WI38 (cell line): ENCODE measurements at regions not wholly inside any gene's neighbourhood (a gene's known extent, or its start where the extent isn't known, plus 50 kb on each side); places are given as distances from the start of the nearest gene placed in this dataset.

Experiments used
- H3K4me3 ChIP-seq: 2 replicates; pipeline ENCODE4 v1.5.1; 2011; ENCODE audit warnings: low read depth, mild to moderate bottlenecking, control low read depth, low read length
- CTCF ChIP-seq: IDR thresholded peaks from 2 replicates; pipeline ENCODE4 v1.5.1; 2012; ENCODE audit warnings: low read depth, mild to moderate bottlenecking, control low read depth, low read length

DNA sequence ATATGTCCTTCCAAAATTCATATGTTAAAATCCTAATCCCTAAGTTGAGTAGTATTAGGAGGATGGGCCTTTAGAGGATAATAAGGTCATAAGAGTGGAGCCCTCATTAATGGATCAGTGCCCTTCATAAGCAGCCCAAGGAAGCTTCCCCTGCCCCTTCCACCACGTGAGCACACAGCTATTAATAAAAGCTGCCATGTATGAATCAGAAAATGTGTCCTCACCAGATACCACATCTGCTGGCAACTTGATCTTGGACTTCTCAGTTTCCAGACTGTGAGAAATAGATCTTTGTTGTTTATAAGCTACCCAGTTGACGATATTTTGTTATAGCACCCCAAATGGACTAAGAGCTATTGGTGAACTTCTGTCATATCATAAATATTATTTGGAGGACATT is 207.7 kb upstream of the HDDC2 start:
- no peak overlapping the region for H3K4me3 ChIP-seq
- no peak for TF ChIP-seq CTCF

DNA sequence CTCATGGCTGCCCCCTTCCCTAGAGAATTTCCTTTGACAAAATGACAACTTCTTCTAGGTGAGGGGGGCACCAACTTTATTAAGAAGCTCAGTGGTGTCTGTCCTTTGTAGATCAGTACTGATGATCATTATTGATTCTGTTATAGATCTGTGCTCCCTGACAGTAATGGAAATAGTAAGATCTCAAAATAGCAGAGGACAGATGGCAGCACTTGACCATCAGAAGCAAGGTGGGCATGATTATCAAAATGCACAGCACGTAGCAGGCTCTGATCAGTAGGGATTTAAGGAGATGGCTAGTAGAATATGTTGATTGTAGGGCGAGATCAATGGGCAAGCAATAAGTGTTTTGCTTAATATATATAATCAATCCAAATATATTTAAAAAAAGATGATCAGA is 208.6 kb upstream of the HDDC2 start:
- H3K4me3 ChIP-seq, result no peak overlapping the region
- no peak for TF ChIP-seq CTCF

GRCh38 chr6:125511809-125512396 is 210.1 kb upstream of the HDDC2 start:
- no peak overlapping the region for H3K4me3 ChIP-seq
- no peak for TF ChIP-seq CTCF

GRCh38 chr6:125512621-125513020 is 210.9 kb upstream of the HDDC2 start:
- no peak for TF ChIP-seq CTCF

DNA sequence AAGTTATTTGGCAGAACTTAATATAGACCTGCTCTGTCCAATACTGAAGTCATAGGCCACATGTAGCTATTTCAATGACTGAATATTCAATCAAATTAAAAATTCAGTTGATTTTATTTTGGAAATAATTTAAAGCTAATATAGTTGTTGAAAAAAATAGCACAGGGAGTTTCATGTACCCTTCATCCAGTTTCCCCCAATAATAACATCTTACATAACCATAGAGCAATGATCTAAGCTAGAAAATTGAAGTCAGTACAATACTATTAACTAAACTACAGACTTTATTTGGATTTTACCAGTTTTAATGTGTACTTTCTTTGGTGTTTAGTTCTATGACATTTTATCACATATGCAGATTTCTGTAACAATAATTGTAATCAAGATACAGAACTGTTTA is 212.2 kb upstream of the HDDC2 start:
- TF ChIP-seq CTCF, result no peak
- no peak overlapping the region for H3K4me3 ChIP-seq

More at GRCh38 chr6:125512621-125513020, 210.9 kb upstream of the HDDC2 start:
- H3K4me3 ChIP-seq, result no peak overlapping the region

GRCh38 chr6:125516644-125517043 is 214.9 kb upstream of the HDDC2 start:
- H3K4me3 ChIP-seq, result no peak overlapping the region
- no peak for TF ChIP-seq CTCF

- no peak for TF ChIP-seq CTCF
- H3K4me3 ChIP-seq, result no peak overlapping the region
Observed at GRCh38 chr6:125519367-125519766, 217.6 kb upstream of the HDDC2 start.
